Right lobe of liver (tissue), 4 donors: ENCODE measurements at regions not wholly inside any gene's neighbourhood (a gene's known extent, or its start where the extent isn't known, plus 50 kb on each side); places are given as distances from the start of the nearest gene placed in this dataset.

ENCODE experiments used
- POLR2A ChIP-seq: fragments of 450-650 bp; IDR thresholded peaks from one replicate; pipeline ENCODE4 v1.6.1; 2017; ENCODE audit warnings: antibody characterized with exemption, mild to moderate bottlenecking
- TF ChIP-seq, protein P1 (sequence below), 4 donors: fragments of 200-600 bp in 3 of 4; fragments of 450-650 bp in 1 of 4; IDR thresholded peaks; one replicate each; pipeline versions ENCODE4 v1.5.1 to v1.8.0; 2016 to 2022; ENCODE audit warnings: antibody characterized with exemption in 4 of 4, mild to moderate bottlenecking in 2 of 4
- donor health status: DM: no; HTN: no; CAD: no.
- donor health status: DM: no; HTN: no; CAD: no.
- donor health status: DM: no; HTN: yes; CAD: no.

DNA sequence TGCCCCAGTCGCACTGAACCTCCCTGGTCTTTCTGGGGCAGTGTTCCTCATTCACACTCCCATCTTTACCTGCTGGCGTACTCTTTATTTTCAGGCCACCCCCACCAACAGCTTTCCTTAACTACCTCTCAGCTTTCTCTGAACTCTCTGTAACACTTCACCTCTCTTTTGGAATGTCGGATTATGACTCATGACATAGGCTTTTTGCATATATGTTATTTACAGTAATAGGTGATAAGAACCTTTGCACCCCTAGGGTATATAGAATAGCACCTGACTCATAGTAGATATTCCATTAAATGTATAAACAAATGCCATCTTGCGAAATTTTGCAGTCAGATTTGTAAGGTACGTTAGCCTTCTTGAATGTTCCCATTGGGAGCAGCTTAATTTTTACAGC is 52.9 kb upstream of the MIER3 start:
- TF ChIP-seq, protein P1, sequence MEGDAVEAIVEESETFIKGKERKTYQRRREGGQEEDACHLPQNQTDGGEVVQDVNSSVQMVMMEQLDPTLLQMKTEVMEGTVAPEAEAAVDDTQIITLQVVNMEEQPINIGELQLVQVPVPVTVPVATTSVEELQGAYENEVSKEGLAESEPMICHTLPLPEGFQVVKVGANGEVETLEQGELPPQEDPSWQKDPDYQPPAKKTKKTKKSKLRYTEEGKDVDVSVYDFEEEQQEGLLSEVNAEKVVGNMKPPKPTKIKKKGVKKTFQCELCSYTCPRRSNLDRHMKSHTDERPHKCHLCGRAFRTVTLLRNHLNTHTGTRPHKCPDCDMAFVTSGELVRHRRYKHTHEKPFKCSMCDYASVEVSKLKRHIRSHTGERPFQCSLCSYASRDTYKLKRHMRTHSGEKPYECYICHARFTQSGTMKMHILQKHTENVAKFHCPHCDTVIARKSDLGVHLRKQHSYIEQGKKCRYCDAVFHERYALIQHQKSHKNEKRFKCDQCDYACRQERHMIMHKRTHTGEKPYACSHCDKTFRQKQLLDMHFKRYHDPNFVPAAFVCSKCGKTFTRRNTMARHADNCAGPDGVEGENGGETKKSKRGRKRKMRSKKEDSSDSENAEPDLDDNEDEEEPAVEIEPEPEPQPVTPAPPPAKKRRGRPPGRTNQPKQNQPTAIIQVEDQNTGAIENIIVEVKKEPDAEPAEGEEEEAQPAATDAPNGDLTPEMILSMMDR (IDR thresholded peaks at IDR 0.05) = no peak
- no peak for TF ChIP-seq POLR2A
